Testis (tissue), 2 donors: ENCODE measurements at regions not wholly inside any gene's neighbourhood (a gene's known extent, or its start where the extent isn't known, plus 50 kb on each side); places are given as distances from the start of the nearest gene placed in this dataset.

Source experiments
- DNase-seq: peaks from one replicate; pipeline ENCODE4 v3.0.0-alpha.2; 2019
- H3K27ac ChIP-seq, 2 donors: fragments of 200-600 bp; sonication (generic); one replicate each; pipeline ENCODE4 v1.5.1; 2019
- H3K27me3 ChIP-seq: fragments of 200-600 bp; sonication (generic); one replicate; pipeline ENCODE4 v1.5.1; 2019
- H3K36me3 ChIP-seq: fragments of 200-600 bp; sonication (generic); one replicate; pipeline ENCODE4 v1.5.1; 2017; ENCODE audit warnings: low read depth; ENCODE audit errors: missing control alignments
- H3K4me1 ChIP-seq: fragments of 200-600 bp; sonication (generic); one replicate; pipeline ENCODE4 v1.5.1; 2019
- H3K4me3 ChIP-seq, 2 donors: fragments of 200-600 bp; sonication (generic); one replicate each; pipeline ENCODE4 v1.5.1; 2017 to 2019
- H3K9me3 ChIP-seq: fragments of 200-600 bp; sonication (generic); one replicate; pipeline ENCODE4 v1.5.1; 2017
- POLR2A ChIP-seq: fragments of 450-650 bp; IDR thresholded peaks from one replicate; pipeline ENCODE4 v1.6.1; 2017; ENCODE audit warnings: antibody characterized with exemption, mild to moderate bottlenecking, moderate library complexity
- WGBS, 2 donors: methylation state at CpG; one replicate each; pipeline ENCODE4 v1.1.5; 2018; 5-methylcytosine and 5-hydroxymethylcytosine counted together
- intact Hi-C: fragments of 100-400 bp; cut with DNase I; formaldehyde crosslinking; loops from one replicate; pipeline ENCODE4 v1.15.1; 2023; ENCODE audit warnings: low total_unique reads
- TF ChIP-seq, protein P1 (sequence below), 3 experiments: fragments of 450-650 bp in 2 of 3; fragments of 200-600 bp in 1 of 3; sonication (generic) in 1 of 3; IDR thresholded peaks; one replicate each; pipeline ENCODE4 v1.5.1; 2016 to 2019; ENCODE audit warnings: antibody characterized with exemption in 3 of 3, mild to moderate bottlenecking in 2 of 3, moderate library complexity in 1 of 3

GRCh38 chr1:58244872-58245271, 301.7 kb downstream of the OMA1 start:
- H3K4me1 ChIP-seq, result peaks cover 9% of the 10 kb centered on the region
- intact Hi-C loops, result no loop called here
- WGBS, 2 donors, result 80 to 81% methylated on average over 3 of the region's 3 CpGs
- H3K27me3 ChIP-seq, result no peaks in the 10 kb centered on the region
- no peak overlapping the region for H3K4me3 ChIP-seq
- H3K27ac ChIP-seq, result no peak overlapping the region
- H3K9me3 ChIP-seq, result no peaks in the 10 kb centered on the region
- H3K36me3 ChIP-seq, result no peaks in the 10 kb centered on the region
- no peak for TF ChIP-seq POLR2A
- TF ChIP-seq, protein P1, sequence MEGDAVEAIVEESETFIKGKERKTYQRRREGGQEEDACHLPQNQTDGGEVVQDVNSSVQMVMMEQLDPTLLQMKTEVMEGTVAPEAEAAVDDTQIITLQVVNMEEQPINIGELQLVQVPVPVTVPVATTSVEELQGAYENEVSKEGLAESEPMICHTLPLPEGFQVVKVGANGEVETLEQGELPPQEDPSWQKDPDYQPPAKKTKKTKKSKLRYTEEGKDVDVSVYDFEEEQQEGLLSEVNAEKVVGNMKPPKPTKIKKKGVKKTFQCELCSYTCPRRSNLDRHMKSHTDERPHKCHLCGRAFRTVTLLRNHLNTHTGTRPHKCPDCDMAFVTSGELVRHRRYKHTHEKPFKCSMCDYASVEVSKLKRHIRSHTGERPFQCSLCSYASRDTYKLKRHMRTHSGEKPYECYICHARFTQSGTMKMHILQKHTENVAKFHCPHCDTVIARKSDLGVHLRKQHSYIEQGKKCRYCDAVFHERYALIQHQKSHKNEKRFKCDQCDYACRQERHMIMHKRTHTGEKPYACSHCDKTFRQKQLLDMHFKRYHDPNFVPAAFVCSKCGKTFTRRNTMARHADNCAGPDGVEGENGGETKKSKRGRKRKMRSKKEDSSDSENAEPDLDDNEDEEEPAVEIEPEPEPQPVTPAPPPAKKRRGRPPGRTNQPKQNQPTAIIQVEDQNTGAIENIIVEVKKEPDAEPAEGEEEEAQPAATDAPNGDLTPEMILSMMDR (IDR thresholded peaks at IDR 0.05), result no peak
- no peak for DNase-seq

GRCh38 chr1:58238846-58239245, 307.7 kb downstream of the OMA1 start:
- H3K4me3 ChIP-seq, result no peak overlapping the region
- DNase-seq, result no peak
- intact Hi-C loops, result no loop called here
- H3K36me3 ChIP-seq, result no peaks in the 10 kb centered on the region
- no peaks in the 10 kb centered on the region for H3K27me3 ChIP-seq
- H3K27ac ChIP-seq, result no peak overlapping the region
- 73 to 79% methylated on average over 2 of the region's 2 CpGs for WGBS, 2 donors
- TF ChIP-seq, protein P1 (IDR thresholded peaks at IDR 0.05), result no peak
- TF ChIP-seq POLR2A, result no peak
- H3K9me3 ChIP-seq, result no peaks in the 10 kb centered on the region
- no peaks in the 10 kb centered on the region for H3K4me1 ChIP-seq

GRCh38 chr1:58233729-58234128, 312.8 kb downstream of the OMA1 start:
- TF ChIP-seq, protein P1 (IDR thresholded peaks at IDR 0.05), result no peak
- TF ChIP-seq POLR2A, result no peak
- no peaks in the 10 kb centered on the region for H3K4me1 ChIP-seq
- H3K27ac ChIP-seq, result no peak overlapping the region
- no peaks in the 10 kb centered on the region for H3K9me3 ChIP-seq
- no peaks in the 10 kb centered on the region for H3K27me3 ChIP-seq
- H3K36me3 ChIP-seq, result no peaks in the 10 kb centered on the region
- intact Hi-C loops, result no loop called here
- DNase-seq, result no peak
- no peak overlapping the region for H3K4me3 ChIP-seq
- 83 to 95% methylated on average over 3 of the region's 3 CpGs for WGBS, 2 donors

GRCh38 chr1:58231204-58231603, 315.3 kb downstream of the OMA1 start:
- TF ChIP-seq POLR2A, result no peak
- TF ChIP-seq, protein P1 (IDR thresholded peaks at IDR 0.05), result no peak
- no peak overlapping the region for H3K27ac ChIP-seq
- H3K9me3 ChIP-seq, result no peaks in the 10 kb centered on the region
- no peaks in the 10 kb centered on the region for H3K36me3 ChIP-seq
- H3K4me1 ChIP-seq, result no peaks in the 10 kb centered on the region
- no peak overlapping the region for H3K4me3 ChIP-seq
- H3K27me3 ChIP-seq, result no peaks in the 10 kb centered on the region
- intact Hi-C loops, result no loop called here
- DNase-seq, result no peak
- 92 to 100% methylated on average over 1 of the region's 1 CpG for WGBS, 2 donors

DNA sequence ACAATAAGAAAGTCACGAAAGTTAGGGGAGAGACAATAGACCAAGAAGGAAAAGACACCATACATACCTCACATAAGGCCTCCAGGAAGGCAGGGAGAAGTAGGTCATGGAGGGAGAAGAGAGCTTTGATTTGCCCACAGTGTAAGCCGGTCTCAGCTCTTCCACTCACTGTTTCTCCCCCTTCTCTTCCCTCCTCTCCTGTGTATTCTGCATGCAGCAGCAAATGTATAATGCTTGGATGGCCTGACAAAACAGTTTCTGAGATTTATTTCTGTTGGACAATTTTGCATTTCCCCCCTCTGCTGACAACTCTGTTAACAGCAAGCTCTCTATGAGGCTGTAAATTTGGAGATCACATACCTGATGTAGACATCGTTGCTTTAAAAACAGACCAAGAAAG, 318.9 kb downstream of the OMA1 start:
- H3K27me3 ChIP-seq, result no peaks in the 10 kb centered on the region
- WGBS, 2 donors, result 68 to 71% methylated on average over 3 of the region's 3 CpGs
- no peaks in the 10 kb centered on the region for H3K36me3 ChIP-seq
- no peak overlapping the region for H3K27ac ChIP-seq
- TF ChIP-seq, protein P1 (IDR thresholded peaks at IDR 0.05), result no peak
- no peak for TF ChIP-seq POLR2A
- H3K4me1 ChIP-seq, result no peaks in the 10 kb centered on the region
- H3K4me3 ChIP-seq, result no peak overlapping the region
- intact Hi-C loops, result no loop called here
- DNase-seq, result no peak
- no peaks in the 10 kb centered on the region for H3K9me3 ChIP-seq
